ENCODE measurements at regions not wholly inside any gene's neighbourhood (a gene's known extent, or its start where the extent isn't known, plus 50 kb on each side); places are given as distances from the start of the nearest gene placed in this dataset.
"Not testable (repeated sequence)": the region's sequence is repeated elsewhere in the genome, so short reads cannot be mapped to it uniquely, and the experiment has no call there.

DNA sequence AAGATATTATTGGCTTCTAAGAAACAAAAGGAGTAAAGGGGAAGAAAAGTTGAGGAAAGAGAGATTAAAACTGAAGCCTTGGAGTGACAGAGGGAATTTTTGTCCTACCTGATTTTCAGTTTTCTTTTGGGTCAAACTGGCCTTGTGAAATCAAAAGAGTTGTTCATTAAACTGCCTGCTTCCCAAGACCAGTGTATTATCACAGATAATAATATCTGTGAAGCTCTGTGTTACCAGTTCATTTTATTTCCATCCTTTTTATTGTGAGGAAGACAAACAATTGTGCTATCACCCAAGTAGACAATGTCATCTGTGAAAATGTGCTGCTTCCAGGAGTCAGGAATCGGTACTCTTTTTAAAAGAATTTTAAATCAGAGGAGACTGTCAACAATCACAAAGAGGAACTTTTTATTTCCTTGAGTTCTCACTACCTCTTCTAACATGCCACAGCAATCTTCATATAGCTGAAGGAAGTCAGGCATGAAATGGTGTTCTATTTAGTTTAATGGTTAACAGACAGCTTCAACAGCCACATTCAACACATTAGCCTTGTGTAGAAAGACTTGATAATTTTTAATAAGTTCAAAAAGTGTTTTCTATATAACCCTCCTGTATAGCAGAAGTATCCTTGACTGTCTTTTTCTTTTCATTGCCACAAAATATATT is 554.8 kb downstream of the PIK3C3 start:
- no peaks in the 10 kb centered on the region for H3K27me3 Mint-ChIP-seq
- H3K4me1 Mint-ChIP-seq, result no peaks in the 10 kb centered on the region
- CTCF ChIA-PET, result interaction anchor here (0.6 to 0.8 kb wide), 2 partner anchors 12 to 17 kb away, joined by 3 read pairs; no protein-coding TSS in a partner anchor
- DNase-seq, result no peak
- no peaks in the 10 kb centered on the region for H3K36me3 Mint-ChIP-seq
- H3K9me3 Mint-ChIP-seq, result no peaks in the 10 kb centered on the region
- H3K27ac Mint-ChIP-seq, result no peak overlapping the region
- no peak overlapping the region for H3K4me3 Mint-ChIP-seq

DNA sequence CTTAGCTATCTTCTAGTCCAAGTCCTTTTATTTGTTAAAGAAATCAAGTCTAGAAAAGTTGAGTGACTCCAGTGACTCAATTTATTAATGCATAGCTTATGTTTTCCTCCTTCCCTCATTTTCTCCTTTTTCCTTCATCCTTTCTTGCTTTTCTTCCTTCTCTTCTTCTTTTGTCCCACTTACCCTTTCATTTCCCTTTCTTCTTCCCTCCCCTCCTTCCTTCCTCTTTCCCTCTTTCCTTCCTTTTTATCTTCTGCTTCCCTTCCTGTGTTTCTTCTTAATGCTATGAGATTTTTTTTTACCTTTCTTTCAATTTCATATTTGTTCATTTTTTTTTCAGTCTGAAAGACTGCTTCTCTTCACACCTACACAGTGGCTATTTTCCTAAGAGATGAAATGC is 555.5 kb downstream of the PIK3C3 start:
- H3K9me3 Mint-ChIP-seq, result no peaks in the 10 kb centered on the region
- H3K27ac Mint-ChIP-seq, result no peak overlapping the region
- CTCF ChIA-PET, result interaction anchor here (0.6 kb wide), 1 partner anchor 12 kb away, joined by 3 read pairs; no protein-coding TSS in a partner anchor
- H3K36me3 Mint-ChIP-seq, result no peaks in the 10 kb centered on the region
- DNase-seq, result no peak
- no peaks in the 10 kb centered on the region for H3K4me1 Mint-ChIP-seq
- H3K27me3 Mint-ChIP-seq, result no peaks in the 10 kb centered on the region
- no peak overlapping the region for H3K4me3 Mint-ChIP-seq

DNA sequence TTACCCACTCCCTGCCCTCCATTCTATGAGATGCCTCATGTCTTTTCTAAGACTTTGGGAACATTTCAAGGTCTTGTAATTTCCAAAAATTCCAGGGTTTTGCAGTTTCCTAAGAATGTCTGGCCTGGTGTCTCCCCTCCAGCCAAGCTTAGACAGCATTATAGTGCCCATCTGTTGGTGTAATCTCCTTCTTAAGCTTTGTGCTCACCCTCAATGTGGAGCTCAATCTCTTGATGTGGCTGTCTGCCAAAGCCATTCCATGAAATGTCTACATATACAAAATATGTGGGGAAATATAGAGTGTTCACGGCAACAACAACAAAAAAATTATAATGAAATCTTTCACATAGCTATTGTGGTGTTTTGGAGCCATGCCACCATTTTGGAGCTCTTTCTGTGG is 558.4 kb downstream of the PIK3C3 start:
- H3K9me3 Mint-ChIP-seq, result no peaks in the 10 kb centered on the region
- H3K27me3 Mint-ChIP-seq, result no peaks in the 10 kb centered on the region
- no peak for DNase-seq
- H3K36me3 Mint-ChIP-seq, result no peaks in the 10 kb centered on the region
- no peaks in the 10 kb centered on the region for H3K4me1 Mint-ChIP-seq
- H3K27ac Mint-ChIP-seq, result no peak overlapping the region
- no peak overlapping the region for H3K4me3 Mint-ChIP-seq
- CTCF ChIA-PET, result no interaction called here

DNA sequence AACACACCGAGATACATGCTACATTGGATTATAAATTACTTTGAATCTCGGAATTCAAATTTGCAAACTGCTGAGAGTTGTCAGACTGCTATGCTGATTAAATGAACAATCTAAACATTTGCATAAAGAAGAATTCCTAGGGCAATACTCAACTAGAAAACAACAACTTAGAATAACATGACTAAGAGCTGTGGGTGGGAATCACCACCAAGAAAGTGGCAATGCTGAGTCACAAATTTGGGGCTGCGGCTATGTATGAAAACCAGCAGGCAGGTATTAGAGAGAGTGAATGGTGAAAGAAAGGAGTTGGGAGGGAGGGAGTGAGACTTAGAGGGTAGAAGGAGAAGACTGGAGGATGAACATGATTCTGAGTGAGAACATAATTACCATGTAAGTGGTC is 559.5 kb downstream of the PIK3C3 start:
- Mint-ChIP-seq H3K4me1 (no peaks in the 10 kb centered on the region), H3K27ac (no peak overlapping the region), H3K27me3 (no peaks in the 10 kb centered on the region), H3K9me3 (no peaks in the 10 kb centered on the region), H3K36me3 (no peaks in the 10 kb centered on the region), H3K4me3 (no peak overlapping the region)
- CTCF ChIA-PET, result no interaction called here
- DNase-seq, result no peak

DNA sequence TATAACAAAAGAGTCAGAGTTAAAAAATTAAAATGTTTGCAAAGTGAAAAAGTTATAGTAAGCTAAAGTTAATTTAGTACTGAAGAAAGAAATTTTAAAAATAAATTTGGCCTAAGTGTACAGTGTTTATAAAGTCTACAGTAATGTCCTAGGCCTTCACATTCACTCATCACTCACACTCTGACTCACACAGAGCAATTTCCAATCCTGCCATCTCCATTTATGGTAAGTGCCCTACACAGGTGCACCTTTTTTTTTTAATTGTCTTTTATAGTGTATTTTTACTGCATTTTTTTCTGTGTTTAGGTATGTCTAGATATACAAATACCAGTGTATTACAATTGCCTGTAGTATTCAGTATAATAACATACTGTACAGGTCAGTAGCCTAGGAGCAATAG is 562.9 kb downstream of the PIK3C3 start:
- CTCF ChIA-PET, result no interaction called here
- Mint-ChIP-seq H3K9me3 (no peaks in the 10 kb centered on the region), H3K4me1 (no peaks in the 10 kb centered on the region), H3K27ac (no peak overlapping the region), H3K27me3 (no peaks in the 10 kb centered on the region), H3K36me3 (no peaks in the 10 kb centered on the region), H3K4me3 (no peak overlapping the region)
- no peak for DNase-seq

- H3K4me1 Mint-ChIP-seq, H3K27me3 Mint-ChIP-seq, H3K36me3 Mint-ChIP-seq, H3K9me3 Mint-ChIP-seq, H3K4me3 Mint-ChIP-seq, H3K27ac Mint-ChIP-seq, CTCF ChIA-PET, DNase-seq: not testable (repeated sequence)
Observed at GRCh38 chr18:42518331-42518730, 563.3 kb downstream of the PIK3C3 start.

- DNase-seq, result no peak
- H3K27me3 Mint-ChIP-seq, result no peaks in the 10 kb centered on the region
- H3K36me3 Mint-ChIP-seq, result no peaks in the 10 kb centered on the region
- H3K9me3 Mint-ChIP-seq, result no peaks in the 10 kb centered on the region
- H3K27ac Mint-ChIP-seq, result no peak overlapping the region
- CTCF ChIA-PET, result no interaction called here
- no peaks in the 10 kb centered on the region for H3K4me1 Mint-ChIP-seq
- H3K4me3 Mint-ChIP-seq, result no peak overlapping the region
Observed at GRCh38 chr18:42520138-42520537, 565.1 kb downstream of the PIK3C3 start.

- no peak overlapping the region for H3K27ac Mint-ChIP-seq
- H3K9me3 Mint-ChIP-seq, result peaks cover 2% of the 10 kb centered on the region
- CTCF ChIA-PET, result no interaction called here
- DNase-seq, result no peak
- H3K4me1 Mint-ChIP-seq, result no peaks in the 10 kb centered on the region
- no peak overlapping the region for H3K4me3 Mint-ChIP-seq
- no peaks in the 10 kb centered on the region for H3K36me3 Mint-ChIP-seq
- H3K27me3 Mint-ChIP-seq, result no peaks in the 10 kb centered on the region
Observed at GRCh38 chr18:42525905-42526304, 570.9 kb downstream of the PIK3C3 start.

DNA sequence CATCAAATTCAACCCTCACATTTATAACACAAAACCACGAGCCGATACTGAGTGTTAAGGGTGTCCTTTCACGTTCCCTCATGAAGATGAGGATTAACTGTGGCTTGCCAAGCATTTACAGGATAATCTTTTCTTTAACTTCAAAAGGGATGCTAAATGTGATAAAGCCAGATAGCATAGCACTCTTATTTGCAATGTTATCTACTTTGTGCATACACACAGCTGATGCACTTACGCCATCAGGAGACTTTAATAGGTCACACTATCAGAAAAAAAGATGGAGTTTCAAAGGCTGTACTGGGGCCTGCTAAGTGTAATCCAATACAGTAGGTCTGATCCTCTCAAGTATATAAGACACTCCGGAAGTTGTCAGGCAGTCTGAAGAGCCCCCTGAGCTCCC is 572.7 kb downstream of the PIK3C3 start:
- Mint-ChIP-seq H3K4me3 (no peak overlapping the region), H3K4me1 (no peaks in the 10 kb centered on the region), H3K27ac (no peak overlapping the region), H3K9me3 (peaks cover 2% of the 10 kb centered on the region), H3K27me3 (no peaks in the 10 kb centered on the region), H3K36me3 (no peaks in the 10 kb centered on the region)
- DNase-seq, result no peak
- CTCF ChIA-PET, result no interaction called here

DNA sequence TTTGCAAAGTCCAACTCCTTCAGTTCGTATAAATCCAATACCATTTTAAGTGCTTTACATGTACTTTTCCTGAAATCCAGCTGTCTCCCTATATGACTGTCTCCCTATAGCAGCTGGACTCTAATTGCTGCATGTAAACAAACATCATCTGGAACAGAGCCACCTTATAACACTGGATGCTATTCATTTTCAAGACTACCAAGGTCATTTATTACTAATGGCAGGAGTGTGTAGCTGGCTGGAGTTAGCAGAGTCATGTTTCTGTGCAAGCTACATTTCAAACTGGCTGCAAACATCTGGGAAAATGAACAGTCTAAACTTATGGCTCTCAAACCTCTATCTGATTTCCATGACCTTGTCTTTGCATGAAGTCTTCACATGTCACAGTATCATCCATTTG is 575.2 kb downstream of the PIK3C3 start:
- CTCF ChIA-PET, result no interaction called here
- Mint-ChIP-seq H3K27me3 (no peaks in the 10 kb centered on the region), H3K27ac (no peak overlapping the region), H3K4me1 (no peaks in the 10 kb centered on the region), H3K4me3 (no peak overlapping the region), H3K9me3 (peaks cover 2% of the 10 kb centered on the region), H3K36me3 (no peaks in the 10 kb centered on the region)
- DNase-seq, result no peak

DNA sequence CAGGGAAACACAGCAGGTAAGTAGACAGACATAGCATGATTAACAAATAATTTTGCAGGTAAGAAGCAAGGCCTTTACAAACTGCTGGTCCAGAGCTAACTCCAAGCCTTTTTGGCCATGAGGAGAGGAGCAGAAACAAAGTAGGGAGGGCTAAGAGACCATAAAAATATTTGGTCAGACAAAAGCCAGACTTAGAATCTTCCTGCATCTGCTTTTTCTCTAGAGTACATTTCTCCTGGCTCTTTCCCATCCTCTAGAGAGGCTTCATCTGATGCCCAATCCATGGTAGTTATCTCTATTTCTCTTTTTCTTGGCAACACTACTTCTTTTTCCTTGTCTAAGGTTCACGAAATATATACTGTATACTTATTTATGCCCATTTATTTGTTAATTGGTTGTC is 577.1 kb downstream of the PIK3C3 start:
- H3K27me3 Mint-ChIP-seq, result no peaks in the 10 kb centered on the region
- CTCF ChIA-PET, result no interaction called here
- no peaks in the 10 kb centered on the region for H3K4me1 Mint-ChIP-seq
- H3K36me3 Mint-ChIP-seq, result no peaks in the 10 kb centered on the region
- no peak overlapping the region for H3K27ac Mint-ChIP-seq
- peaks cover 2% of the 10 kb centered on the region for H3K9me3 Mint-ChIP-seq
- no peak for DNase-seq
- no peak overlapping the region for H3K4me3 Mint-ChIP-seq

- H3K27ac Mint-ChIP-seq, result no peak overlapping the region
Observed at GRCh38 chr18:42533009-42533575, 578.1 kb downstream of the PIK3C3 start.

DNA sequence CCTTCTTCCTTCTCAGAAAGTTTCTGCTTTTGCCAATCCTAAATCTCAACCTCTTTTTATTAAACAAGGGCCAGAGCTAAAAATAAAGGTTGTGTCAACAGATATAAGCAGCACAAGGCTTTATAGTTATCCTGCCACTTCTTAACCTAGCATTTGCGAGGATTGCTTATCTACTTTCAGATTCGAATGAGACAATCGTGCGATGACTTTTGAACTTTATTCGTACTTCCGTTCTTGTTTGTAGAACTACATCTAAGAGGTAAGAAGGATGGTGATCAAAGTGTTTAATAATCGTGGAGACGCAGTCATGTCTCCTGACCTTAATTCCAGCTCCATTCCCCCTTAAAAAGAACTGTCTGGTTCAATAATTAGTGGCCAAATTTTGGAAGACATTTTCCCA is 578.6 kb downstream of the PIK3C3 start:
- Mint-ChIP-seq H3K36me3 (no peaks in the 10 kb centered on the region), H3K9me3 (peaks cover 2% of the 10 kb centered on the region), H3K4me1 (no peaks in the 10 kb centered on the region), H3K4me3 (no peak overlapping the region), H3K27me3 (no peaks in the 10 kb centered on the region), H3K27ac (no peak overlapping the region)
- no peak for DNase-seq
- CTCF ChIA-PET, result no interaction called here

More at GRCh38 chr18:42533009-42533575, 578.1 kb downstream of the PIK3C3 start:
- Mint-ChIP-seq H3K4me3 (no peak overlapping the region), H3K4me1 (no peaks in the 10 kb centered on the region), H3K9me3 (peaks cover 2% of the 10 kb centered on the region), H3K36me3 (no peaks in the 10 kb centered on the region), H3K27me3 (no peaks in the 10 kb centered on the region)
- DNase-seq, result no peak
- CTCF ChIA-PET, result no interaction called here

GRCh38 chr18:42534313-42534712 is 579.3 kb downstream of the PIK3C3 start:
- no peak for DNase-seq
- Mint-ChIP-seq H3K27ac (no peak overlapping the region), H3K4me1 (no peaks in the 10 kb centered on the region), H3K27me3 (no peaks in the 10 kb centered on the region), H3K9me3 (no peaks in the 10 kb centered on the region), H3K4me3 (no peak overlapping the region), H3K36me3 (no peaks in the 10 kb centered on the region)
- CTCF ChIA-PET, result no interaction called here

GRCh38 chr18:42536442-42536841 is 579.0 kb downstream of the RIT2 start:
- no peak overlapping the region for H3K27ac Mint-ChIP-seq
- no peaks in the 10 kb centered on the region for H3K4me1 Mint-ChIP-seq
- H3K9me3 Mint-ChIP-seq, result no peaks in the 10 kb centered on the region
- CTCF ChIA-PET, result no interaction called here
- no peaks in the 10 kb centered on the region for H3K36me3 Mint-ChIP-seq
- DNase-seq, result no peak
- no peak overlapping the region for H3K4me3 Mint-ChIP-seq
- no peaks in the 10 kb centered on the region for H3K27me3 Mint-ChIP-seq

All from activated naive CD4-positive, alpha-beta T cell treated with anti-CD3 and anti-CD28 coated beads, Interleukin-2, amount 10 ng/mL, durations not matched to agents 7 days and 5 days (primary cell).